GM21825 (cell line): ENCODE measurements at regions not wholly inside any gene's neighbourhood (a gene's known extent, or its start where the extent isn't known, plus 50 kb on each side); places are given as distances from the start of the nearest gene placed in this dataset.

Experiments
- ATAC-seq: cut with Tn5 transposase; IDR thresholded peaks from one replicate; pipeline ENCODE4 v1.9.1; 2021; ENCODE audit warnings: mild to moderate bottlenecking, moderate library complexity; ENCODE audit not compliant: unreplicated experiment

GRCh38 chr13:104473936-104474335 is 1407.7 kb upstream of the SLC10A2 start:
- no peak for ATAC-seq

- no peak for ATAC-seq
Observed at GRCh38 chr13:104466016-104466415, 1399.8 kb upstream of the SLC10A2 start.

GRCh38 chr13:104461049-104461448 is 1394.8 kb upstream of the SLC10A2 start:
- ATAC-seq = no peak

GRCh38 chr13:104460554-104460953 is 1394.3 kb upstream of the SLC10A2 start:
- ATAC-seq = no peak

- no peak for ATAC-seq
Observed at GRCh38 chr13:104450006-104450405, 1383.8 kb upstream of the SLC10A2 start.

- ATAC-seq = no peak
Observed at GRCh38 chr13:104447348-104447747, 1381.1 kb upstream of the SLC10A2 start.

- ATAC-seq = no peak
Observed at GRCh38 chr13:104442536-104442935, 1376.3 kb upstream of the SLC10A2 start.

- ATAC-seq = no peak
Observed at GRCh38 chr13:104436555-104436954, 1370.3 kb upstream of the SLC10A2 start.

- ATAC-seq = no peak
Observed at GRCh38 chr13:104431895-104432294, 1365.7 kb upstream of the SLC10A2 start.

- ATAC-seq = no peak
Observed at GRCh38 chr13:104426435-104426834, 1360.2 kb upstream of the SLC10A2 start.

GRCh38 chr13:104422668-104423067 is 1356.5 kb upstream of the SLC10A2 start:
- no peak for ATAC-seq

- ATAC-seq = no peak
Observed at GRCh38 chr13:104416973-104417372, 1350.8 kb upstream of the SLC10A2 start.

GRCh38 chr13:104414771-104415170 is 1348.6 kb upstream of the SLC10A2 start:
- ATAC-seq = no peak

- no peak for ATAC-seq
Observed at GRCh38 chr13:104414181-104414580, 1348.0 kb upstream of the SLC10A2 start.

- ATAC-seq = no peak
Observed at GRCh38 chr13:104411141-104411765, 1345.0 kb upstream of the SLC10A2 start.

GRCh38 chr13:104408733-104409132 is 1342.5 kb upstream of the SLC10A2 start:
- no peak for ATAC-seq

- no peak for ATAC-seq
Observed at GRCh38 chr13:104404325-104404724, 1338.1 kb upstream of the SLC10A2 start.

- ATAC-seq = no peak
Observed at GRCh38 chr13:104389691-104390090, 1323.5 kb upstream of the SLC10A2 start.

GRCh38 chr13:104387510-104387909 is 1321.3 kb upstream of the SLC10A2 start:
- ATAC-seq = no peak

GRCh38 chr13:104385404-104385803 is 1319.2 kb upstream of the SLC10A2 start:
- ATAC-seq = no peak

GRCh38 chr13:104382951-104383350 is 1316.7 kb upstream of the SLC10A2 start:
- no peak for ATAC-seq

GRCh38 chr13:104376588-104376987 is 1310.4 kb upstream of the SLC10A2 start:
- no peak for ATAC-seq

GRCh38 chr13:104375614-104376013 is 1309.4 kb upstream of the SLC10A2 start:
- ATAC-seq = no peak
